Testis (tissue), 2 donors: ENCODE measurements at regions not wholly inside any gene's neighbourhood (a gene's known extent, or its start where the extent isn't known, plus 50 kb on each side); places are given as distances from the start of the nearest gene placed in this dataset.

Experiments
- POLR2A ChIP-seq: fragments of 450-650 bp; IDR thresholded peaks from one replicate; pipeline ENCODE4 v1.6.1; 2017; ENCODE audit warnings: antibody characterized with exemption, mild to moderate bottlenecking, moderate library complexity
- TF ChIP-seq, protein P1 (sequence below), 3 experiments: fragments of 450-650 bp in 2 of 3; fragments of 200-600 bp in 1 of 3; sonication (generic) in 1 of 3; IDR thresholded peaks; one replicate each; pipeline ENCODE4 v1.5.1; 2016 to 2019; ENCODE audit warnings: antibody characterized with exemption in 3 of 3, mild to moderate bottlenecking in 2 of 3, moderate library complexity in 1 of 3

DNA sequence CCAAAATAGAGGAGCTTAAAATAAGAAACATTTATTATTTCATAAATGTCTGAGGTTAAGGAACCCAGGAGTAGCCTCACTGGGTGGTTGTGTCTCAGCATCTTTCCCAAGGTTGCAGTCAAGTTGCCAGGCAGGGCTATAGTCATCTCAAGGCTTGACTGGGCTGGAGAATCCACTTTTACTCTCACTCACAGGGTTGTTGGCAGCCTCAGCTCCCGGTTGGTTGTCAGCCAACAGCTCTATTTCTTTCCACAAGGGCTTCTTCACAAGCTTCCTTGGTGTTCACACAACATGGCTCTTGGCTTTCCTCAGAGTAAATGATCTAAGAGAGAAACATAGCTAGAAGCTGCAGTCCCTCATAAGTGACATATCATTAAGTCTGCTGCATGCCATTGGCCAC, 55.6 kb upstream of the TEX51 start:
- TF ChIP-seq, protein P1, sequence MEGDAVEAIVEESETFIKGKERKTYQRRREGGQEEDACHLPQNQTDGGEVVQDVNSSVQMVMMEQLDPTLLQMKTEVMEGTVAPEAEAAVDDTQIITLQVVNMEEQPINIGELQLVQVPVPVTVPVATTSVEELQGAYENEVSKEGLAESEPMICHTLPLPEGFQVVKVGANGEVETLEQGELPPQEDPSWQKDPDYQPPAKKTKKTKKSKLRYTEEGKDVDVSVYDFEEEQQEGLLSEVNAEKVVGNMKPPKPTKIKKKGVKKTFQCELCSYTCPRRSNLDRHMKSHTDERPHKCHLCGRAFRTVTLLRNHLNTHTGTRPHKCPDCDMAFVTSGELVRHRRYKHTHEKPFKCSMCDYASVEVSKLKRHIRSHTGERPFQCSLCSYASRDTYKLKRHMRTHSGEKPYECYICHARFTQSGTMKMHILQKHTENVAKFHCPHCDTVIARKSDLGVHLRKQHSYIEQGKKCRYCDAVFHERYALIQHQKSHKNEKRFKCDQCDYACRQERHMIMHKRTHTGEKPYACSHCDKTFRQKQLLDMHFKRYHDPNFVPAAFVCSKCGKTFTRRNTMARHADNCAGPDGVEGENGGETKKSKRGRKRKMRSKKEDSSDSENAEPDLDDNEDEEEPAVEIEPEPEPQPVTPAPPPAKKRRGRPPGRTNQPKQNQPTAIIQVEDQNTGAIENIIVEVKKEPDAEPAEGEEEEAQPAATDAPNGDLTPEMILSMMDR (IDR thresholded peaks at IDR 0.05), result no peak
- TF ChIP-seq POLR2A, result no peak
